ENCODE measurements at regions not wholly inside any gene's neighbourhood (a gene's known extent, or its start where the extent isn't known, plus 50 kb on each side); places are given as distances from the start of the nearest gene placed in this dataset.
"Not testable (repeated sequence)": the region's sequence is repeated elsewhere in the genome, so short reads cannot be mapped to it uniquely, and the experiment has no call there.

DNA sequence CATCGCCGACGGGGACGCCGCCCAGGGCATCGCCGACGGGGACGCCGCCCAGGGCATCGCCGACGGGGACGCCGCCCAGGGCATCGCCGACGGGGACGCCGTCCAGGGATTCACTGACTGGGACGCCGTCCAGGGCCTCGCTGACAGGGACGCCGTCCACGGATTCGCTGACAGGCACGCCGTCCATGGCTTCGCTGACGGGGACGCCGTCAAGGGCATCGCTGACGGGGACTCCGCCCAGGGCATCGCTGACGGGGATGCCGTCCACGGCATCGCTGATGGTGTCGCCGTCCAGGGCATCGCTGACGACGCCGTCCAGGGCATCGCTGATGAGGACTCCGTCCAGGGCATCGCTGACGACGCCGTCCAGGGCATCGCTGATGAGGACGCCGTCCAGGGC is 947.2 kb downstream of the TUBA3C start:
- TF ChIP-seq CTCF (IDR thresholded peaks at IDR 0.05; ENCODE audit: insufficient read depth, low read length, poor library complexity, severe bottlenecking); EZH2phosphoT487 (conservative IDR thresholded peaks at IDR 0.05; ENCODE audit: low read length): not testable (repeated sequence)
